Stimulated activated CD4-positive, alpha-beta T cell treated with anti-CD3 and anti-CD28 coated beads, Interleukin-1b, Interleukin-23, amount 100 ng/mL, for 4 hours (primary cell): ENCODE measurements at regions not wholly inside any gene's neighbourhood (a gene's known extent, or its start where the extent isn't known, plus 50 kb on each side); places are given as distances from the start of the nearest gene placed in this dataset.

Source experiments
- DNase-seq, 2 donors: peaks; one replicate each; pipeline ENCODE4 v3.0.0-alpha.2; 2020; ENCODE audit warnings: low read depth in 2 of 2

GRCh38 chr2:194003911-194004310 lies 1653.1 kb upstream of the SLC39A10 start:
- no peak for DNase-seq

- DNase-seq, result no peak
These were observed 1654.2 kb upstream of the SLC39A10 start for GRCh38 chr2:194002699-194003368.

- DNase-seq, result no peak
These were observed 1666.2 kb upstream of the SLC39A10 start for GRCh38 chr2:193990868-193991267.

- no peak for DNase-seq
These were observed 1667.4 kb upstream of the SLC39A10 start for GRCh38 chr2:193989645-193990044.

GRCh38 chr2:193988784-193989183 lies 1668.2 kb upstream of the SLC39A10 start:
- DNase-seq, result no peak

GRCh38 chr2:193985272-193985671 lies 1671.8 kb upstream of the SLC39A10 start:
- no peak for DNase-seq

DNA sequence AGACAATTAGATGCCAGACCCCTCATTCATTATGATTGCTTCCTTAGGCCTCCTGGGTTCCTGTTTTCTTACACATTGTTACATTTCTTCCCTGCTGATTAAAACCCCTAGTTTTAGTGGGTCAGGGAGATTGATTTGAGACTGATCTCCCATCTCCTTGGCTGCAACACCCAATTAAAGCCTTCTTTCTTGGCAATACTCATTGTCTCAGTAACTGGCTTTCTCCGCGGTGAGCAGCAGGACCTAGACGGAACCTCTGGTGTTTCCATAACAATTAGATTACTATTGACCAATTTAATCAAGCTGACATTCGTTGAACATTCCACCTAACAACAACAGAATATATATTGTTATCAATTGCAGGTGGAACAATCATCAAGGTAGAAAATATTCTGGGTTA lies 1676.4 kb upstream of the SLC39A10 start:
- DNase-seq, result no peak

GRCh38 chr2:193973781-193974180 lies 1683.2 kb upstream of the SLC39A10 start:
- no peak for DNase-seq

DNA sequence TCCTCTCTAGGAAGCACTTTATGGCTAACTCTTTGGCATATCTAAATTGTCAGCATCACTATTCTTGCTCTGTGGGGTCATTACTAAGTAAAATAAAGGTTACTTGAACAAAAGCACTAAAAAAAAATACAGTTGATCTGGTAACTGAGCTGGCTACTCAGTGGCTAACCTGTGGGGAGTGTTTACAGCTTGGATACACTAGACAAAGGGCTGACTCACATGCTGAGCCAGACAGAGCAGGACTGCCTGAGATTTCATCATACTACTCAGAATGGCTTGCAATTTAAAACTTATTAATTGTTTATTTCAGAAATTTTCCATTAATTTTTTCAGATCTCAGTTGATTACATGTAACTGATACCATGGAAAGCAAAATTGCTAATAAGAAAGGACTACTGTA lies 1690.4 kb upstream of the SLC39A10 start:
- no peak for DNase-seq

DNA sequence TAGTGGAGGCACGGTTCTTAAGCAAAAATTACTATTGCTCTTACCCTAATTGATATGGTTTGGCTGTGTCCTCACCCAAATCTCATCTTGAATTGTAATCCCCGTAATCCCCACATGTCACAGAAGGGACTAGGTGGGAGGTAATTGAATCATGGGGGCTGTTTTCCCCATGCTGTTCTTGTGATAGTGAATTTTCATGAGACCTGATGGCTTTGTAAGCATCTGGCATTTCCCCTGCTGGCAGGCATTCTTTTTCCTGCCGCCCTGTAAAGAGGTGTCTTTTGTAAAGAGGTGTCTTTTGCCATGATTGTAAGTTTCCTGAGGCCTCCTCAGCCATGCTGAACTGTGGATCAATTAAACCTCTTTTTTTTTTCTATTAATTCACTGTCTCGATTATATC lies 1691.8 kb upstream of the SLC39A10 start:
- no peak for DNase-seq

DNA sequence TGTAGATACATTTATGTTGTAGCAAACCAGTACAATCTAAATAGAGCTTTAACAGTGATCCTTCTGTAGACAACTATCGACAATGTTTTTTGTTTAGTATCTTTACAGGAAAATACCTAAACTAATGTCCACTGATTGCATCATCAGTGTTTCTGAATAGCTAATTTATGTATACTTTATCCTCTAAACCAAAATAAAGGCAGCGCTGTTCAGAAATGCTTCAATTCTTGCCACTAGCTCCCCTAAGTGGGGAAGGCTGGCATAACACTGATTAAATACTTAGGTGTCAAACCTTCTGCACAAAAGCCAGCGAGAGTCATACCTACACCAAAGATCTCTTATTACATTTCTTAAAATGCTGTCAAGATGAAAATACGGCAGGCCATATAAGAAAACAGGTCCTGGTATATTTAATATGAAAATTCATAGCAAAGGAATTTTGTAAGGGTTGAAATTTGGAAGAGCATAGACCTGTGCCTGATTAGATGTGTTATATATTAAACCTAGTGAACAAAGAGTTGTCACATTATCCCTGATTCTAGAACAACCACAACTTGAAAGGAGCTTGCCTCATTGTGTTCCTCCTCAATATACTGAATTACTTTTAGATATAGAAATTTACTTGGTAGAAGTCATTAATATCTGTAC lies 1693.4 kb upstream of the SLC39A10 start:
- DNase-seq, result no peak

- no peak for DNase-seq
These were observed 1710.2 kb upstream of the SLC39A10 start for GRCh38 chr2:193946806-193947205.

- no peak for DNase-seq
These were observed 1713.5 kb upstream of the SLC39A10 start for GRCh38 chr2:193943406-193943960.

- DNase-seq, result no peak
These were observed 1721.9 kb upstream of the SLC39A10 start for GRCh38 chr2:193935114-193935513.

GRCh38 chr2:193929131-193929530 lies 1727.9 kb upstream of the SLC39A10 start:
- DNase-seq, result no peak

GRCh38 chr2:193907561-193907960 lies 1712.8 kb upstream of the TMEFF2 start:
- no peak for DNase-seq

DNA sequence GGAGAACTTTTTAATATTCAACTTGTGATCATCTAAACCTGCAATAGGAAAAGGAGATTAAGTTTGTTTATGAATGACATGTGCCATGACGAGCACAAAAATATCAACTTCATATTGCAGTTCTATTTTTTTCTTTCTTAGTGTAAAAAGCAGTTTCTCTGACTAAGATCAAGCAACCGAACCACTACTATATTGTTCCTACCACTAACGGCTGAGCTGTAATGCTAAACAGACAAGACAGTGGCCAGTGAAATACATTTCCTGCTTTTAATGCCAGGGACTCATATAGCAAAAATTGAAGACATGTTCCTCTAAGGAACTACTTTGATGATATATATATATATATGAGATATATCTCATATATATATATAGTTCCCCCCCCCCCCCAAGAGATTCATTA lies 1705.6 kb upstream of the TMEFF2 start:
- no peak for DNase-seq

DNA sequence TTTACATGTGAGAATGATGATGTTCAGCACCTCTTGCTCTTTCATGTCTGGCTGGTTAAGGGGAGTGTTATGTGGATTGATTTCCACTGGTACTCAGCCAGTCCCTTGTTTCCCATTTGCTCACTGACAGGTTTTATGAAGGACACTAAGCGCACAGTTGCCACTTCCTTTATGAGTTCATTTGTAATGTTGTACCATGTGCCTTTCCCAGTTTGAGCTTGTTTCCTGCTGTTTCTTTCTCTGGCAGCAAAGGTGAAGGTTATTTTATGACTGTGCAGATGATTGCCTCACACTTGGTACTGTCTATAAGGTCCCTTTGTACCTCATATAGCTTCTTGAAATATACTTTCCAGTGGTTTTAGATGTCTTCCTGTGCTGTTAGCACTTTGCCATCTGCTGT lies 1700.5 kb upstream of the TMEFF2 start:
- no peak for DNase-seq

DNA sequence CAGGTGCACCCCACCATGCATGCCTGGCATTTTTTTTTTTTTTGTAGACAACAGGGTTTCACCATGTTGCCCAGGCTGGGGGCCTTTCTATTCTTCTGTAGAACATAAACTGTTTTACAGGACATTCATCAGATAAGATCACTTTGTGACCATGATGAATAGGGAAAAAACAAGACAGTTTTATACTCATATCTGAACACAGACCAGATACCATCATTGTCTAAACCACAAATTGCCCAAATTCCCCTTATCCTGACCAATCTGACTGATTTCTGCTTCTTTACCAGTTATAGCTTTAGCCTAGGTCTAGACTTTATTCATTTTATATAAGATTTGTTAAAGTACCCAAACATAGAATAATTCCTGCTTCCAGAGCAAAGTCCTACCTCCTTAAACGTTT lies 1699.3 kb upstream of the TMEFF2 start:
- no peak for DNase-seq

DNA sequence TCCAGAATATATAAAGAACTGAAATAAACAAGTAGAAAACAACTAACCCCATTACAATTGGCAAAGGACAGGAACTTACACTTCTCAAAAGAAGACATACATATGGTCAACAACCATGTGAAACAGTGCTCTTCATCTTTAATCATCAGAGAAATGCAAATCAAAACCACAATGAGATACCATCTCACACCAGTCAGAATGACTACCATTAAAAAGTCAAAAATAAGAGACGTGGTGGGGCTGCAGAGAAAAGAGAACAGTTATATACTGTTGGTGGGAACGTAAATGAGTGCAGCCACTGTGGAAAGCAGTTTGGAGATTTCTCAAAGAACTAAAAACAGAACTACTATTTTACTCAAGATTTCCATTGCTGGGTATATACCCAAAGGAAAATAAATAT lies 1696.3 kb upstream of the TMEFF2 start:
- DNase-seq, result no peak

DNA sequence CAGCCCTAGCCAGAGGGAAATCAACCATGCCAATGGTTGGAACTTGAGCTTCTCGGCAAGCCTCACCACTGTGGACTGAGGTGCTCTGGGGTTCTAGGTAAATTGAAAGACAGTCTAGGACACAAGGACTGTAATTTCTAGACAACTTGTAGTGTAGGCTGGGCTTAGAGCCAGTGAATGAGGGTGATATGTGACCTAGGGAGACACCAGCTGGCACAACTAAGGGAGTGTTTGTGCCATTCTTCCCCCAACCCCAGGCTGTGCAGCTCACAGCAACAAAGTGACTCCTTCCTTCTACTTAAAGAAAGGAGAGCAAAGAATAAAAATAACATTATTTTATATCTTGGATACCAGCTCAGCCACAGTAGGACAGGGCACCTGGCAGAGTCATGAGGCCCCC lies 1690.7 kb upstream of the TMEFF2 start:
- DNase-seq, result no peak

DNA sequence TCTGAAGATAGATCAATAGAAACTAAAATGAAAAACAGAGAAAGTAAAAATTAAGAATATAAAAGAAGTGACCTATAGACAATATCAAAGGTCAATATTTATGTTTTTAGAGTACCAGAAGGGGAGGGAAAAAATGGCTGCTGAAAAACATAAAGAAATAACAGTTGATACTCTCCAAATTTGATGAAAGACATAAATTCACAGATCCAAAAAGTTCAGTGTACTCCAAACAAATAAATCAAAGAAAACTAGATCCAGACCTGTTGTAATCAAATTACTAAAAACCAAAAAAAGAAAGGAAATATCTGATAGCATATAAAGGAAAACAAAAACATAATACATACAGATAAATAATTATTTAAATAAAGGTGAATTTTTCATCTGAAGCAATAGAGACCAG lies 1689.1 kb upstream of the TMEFF2 start:
- no peak for DNase-seq

DNA sequence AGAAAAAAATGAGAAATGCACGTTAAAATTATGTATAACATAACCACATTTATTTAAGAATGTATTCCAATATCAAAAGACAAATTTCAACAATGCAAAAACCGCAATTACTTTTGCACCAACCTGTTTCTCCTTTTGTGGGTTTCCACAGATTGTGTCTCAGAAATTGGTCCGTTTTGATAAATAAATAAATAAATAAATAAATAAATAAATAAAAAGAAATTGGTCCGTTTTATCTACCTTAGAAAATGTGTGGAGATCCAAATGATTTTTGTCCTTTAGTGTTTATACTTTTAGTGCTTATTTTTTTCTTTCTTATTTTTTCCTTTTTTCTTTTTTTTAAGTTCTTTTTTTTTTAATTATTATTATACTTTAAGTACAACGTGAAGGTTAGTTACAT lies 1682.2 kb upstream of the TMEFF2 start:
- no peak for DNase-seq

- DNase-seq, result no peak
These were observed 1674.8 kb upstream of the TMEFF2 start for GRCh38 chr2:193869564-193869963.
